ENCODE measurements at regions not wholly inside any gene's neighbourhood (a gene's known extent, or its start where the extent isn't known, plus 50 kb on each side); places are given as distances from the start of the nearest gene placed in this dataset.
"Not testable (repeated sequence)": the region's sequence is repeated elsewhere in the genome, so short reads cannot be mapped to it uniquely, and the experiment has no call there.

GRCh38 chr12:131425112-131426075 is 285.5 kb upstream of the SFSWAP start:
- Histone ChIP-seq H3K27me3 (peaks cover 0 to 37% (median 12%) of the 10 kb centered on the region in 7 donors), H3K27ac (no peak overlapping the region), H3K9me3 (peaks cover 0 to 23% (median 10%) of the 10 kb centered on the region in 11 donors), H3K4me1 (no peaks in the 10 kb centered on the region), H3K36me3 (no peaks in the 10 kb centered on the region), H3K4me3 (no peak overlapping the region)
- 78 to 79% methylated on average over 9 of the region's 9 CpGs for WGBS, 2 donors
- no peak for TF ChIP-seq CTCF (IDR thresholded peaks at IDR 0.05)
- DNase-seq: no peak
- intact Hi-C loops (cut with DNase I): no loop called here
- ATAC-seq: no peak

- Histone ChIP-seq H3K9me3 (peaks cover 0 to 27% (median 10%) of the 10 kb centered on the region in 11 donors), H3K4me1 (no peaks in the 10 kb centered on the region), H3K27ac (no peak overlapping the region), H3K27me3 (peaks cover 0 to 34% (median 14%) of the 10 kb centered on the region in 7 donors), H3K36me3 (no peaks in the 10 kb centered on the region), H3K4me3 (no peak overlapping the region)
- WGBS, 2 donors: 74 to 75% methylated on average over 13 to 14 of the region's 14 CpGs
- no peak for TF ChIP-seq CTCF (IDR thresholded peaks at IDR 0.05)
- intact Hi-C loops (cut with DNase I): no loop called here
- ATAC-seq: no peak
- no peak for DNase-seq
Observed at GRCh38 chr12:131428091-131428685, 282.7 kb upstream of the SFSWAP start.

GRCh38 chr12:131429221-131429620 is 281.7 kb upstream of the SFSWAP start:
- H3K4me1 ChIP-seq; DNase-seq; H3K36me3 ChIP-seq; H3K4me3 ChIP-seq; H3K27ac ChIP-seq; intact Hi-C loops (cut with DNase I): not testable (repeated sequence)
- H3K9me3 ChIP-seq: peaks cover 0 to 17% (median 6%) of the 10 kb centered on the region in 11 donors
- WGBS, 2 donors: 13 to 15% methylated on average over 3 to 4 of the region's 8 CpGs
- ATAC-seq: peak in 4 of 8 donors; percentile 38 to 51 (median 45)
- peaks cover 0 to 35% (median 15%) of the 10 kb centered on the region in 7 donors for H3K27me3 ChIP-seq

GRCh38 chr12:131429697-131430096 is 281.2 kb upstream of the SFSWAP start:
- H3K36me3 ChIP-seq; H3K27ac ChIP-seq; H3K4me1 ChIP-seq; DNase-seq; intact Hi-C loops (cut with DNase I); ATAC-seq; H3K4me3 ChIP-seq: not testable (repeated sequence)
- Histone ChIP-seq H3K27me3 (peaks cover 0 to 40% (median 20%) of the 10 kb centered on the region in 7 donors), H3K9me3 (peaks cover 0 to 12% (median 3%) of the 10 kb centered on the region in 11 donors)
- 43% methylated on average over 7 to 8 of the region's 8 CpGs for WGBS, 2 donors

GRCh38 chr12:131430158-131430742 is 280.6 kb upstream of the SFSWAP start:
- no peaks in the 10 kb centered on the region for H3K36me3 ChIP-seq
- H3K4me1 ChIP-seq: no peaks in the 10 kb centered on the region
- H3K4me3 ChIP-seq: no peak overlapping the region
- 71 to 79% methylated on average over 8 of the region's 8 CpGs for WGBS, 2 donors
- DNase-seq (no peak), ATAC-seq (no peak)
- TF ChIP-seq CTCF (IDR thresholded peaks at IDR 0.05): no peak
- H3K9me3 ChIP-seq: peaks cover 0 to 8% (median 0%) of the 10 kb centered on the region in 11 donors
- no peak overlapping the region for H3K27ac ChIP-seq
- peaks cover 0 to 45% (median 24%) of the 10 kb centered on the region in 7 donors for H3K27me3 ChIP-seq
- intact Hi-C loops (cut with DNase I): no loop called here

- H3K27ac ChIP-seq; H3K9me3 ChIP-seq; H3K36me3 ChIP-seq; H3K4me1 ChIP-seq; DNase-seq; H3K4me3 ChIP-seq; ATAC-seq; intact Hi-C loops (cut with DNase I): not testable (repeated sequence)
- WGBS, 2 donors: 92 to 93% methylated on average over 14 to 17 of the region's 17 CpGs
- H3K27me3 ChIP-seq: peaks cover 0 to 50% (median 27%) of the 10 kb centered on the region in 7 donors
Observed at GRCh38 chr12:131431126-131431655, 279.7 kb upstream of the SFSWAP start.
